Peyer's patch (tissue), 4 donors: ENCODE measurements at regions not wholly inside any gene's neighbourhood (a gene's known extent, or its start where the extent isn't known, plus 50 kb on each side); places are given as distances from the start of the nearest gene placed in this dataset.

Source experiments
- DNase-seq, 3 donors: peaks; one replicate each; pipeline ENCODE4 v3.0.0-alpha.2; 2017 to 2019
- H3K27ac ChIP-seq, 4 donors: fragments of 200-600 bp; sonication (generic); one replicate each; pipeline ENCODE4 v1.5.1; 2016 to 2019
- H3K27me3 ChIP-seq, 2 donors: fragments of 200-600 bp; sonication (generic); one replicate each; pipeline ENCODE4 v1.5.1; 2019
- H3K36me3 ChIP-seq, 3 donors: fragments of 200-600 bp; sonication (generic); one replicate each; pipeline ENCODE4 v1.5.1; 2016 to 2019
- H3K4me1 ChIP-seq, 4 donors: fragments of 200-600 bp; sonication (generic); one replicate each; pipeline ENCODE4 v1.5.1; 2016 to 2019
- H3K4me3 ChIP-seq, 4 donors: fragments of 200-600 bp; sonication (generic); 1 replicate in 3 of 4; 2 replicates in 1 of 4; pipeline ENCODE4 v1.5.1; 2016 to 2019; ENCODE audit warnings: mild to moderate bottlenecking in 1 of 4
- H3K9me3 ChIP-seq, 4 donors: fragments of 200-600 bp; sonication (generic); one replicate each; pipeline ENCODE4 v1.5.1; 2016 to 2019; ENCODE audit warnings: mild to moderate bottlenecking in 1 of 4
- CTCF ChIP-seq, 6 experiments: fragments of 450-650 bp in 4 of 6; fragments of 200-600 bp in 2 of 6; sonication (generic) in 1 of 6; IDR thresholded peaks; one replicate each; pipeline ENCODE4 v1.5.1; 2017 to 2019; ENCODE audit warnings: antibody characterized with exemption in 6 of 6, mild to moderate bottlenecking in 3 of 6, moderate library complexity in 1 of 6
- POLR2A ChIP-seq, 2 donors: fragments of 450-650 bp; IDR thresholded peaks; one replicate each; pipeline ENCODE4 v1.5.1; 2017; ENCODE audit warnings: antibody characterized with exemption in 2 of 2, mild to moderate bottlenecking in 2 of 2, moderate library complexity in 2 of 2

- no peaks in the 10 kb centered on the region for H3K4me1 ChIP-seq
- H3K27me3 ChIP-seq = no peaks in the 10 kb centered on the region
- TF ChIP-seq POLR2A (IDR thresholded peaks at IDR 0.05) (no peak), CTCF (IDR thresholded peaks at IDR 0.05) (no peak)
- no peak for DNase-seq
- no peaks in the 10 kb centered on the region for H3K9me3 ChIP-seq
- H3K4me3 ChIP-seq = no peak overlapping the region
- H3K36me3 ChIP-seq = no peaks in the 10 kb centered on the region
- H3K27ac ChIP-seq = no peak overlapping the region
Observed at GRCh38 chr7:53087274-53087673, 51.8 kb downstream of the POM121L12 start.

- H3K36me3 ChIP-seq = no peaks in the 10 kb centered on the region
- no peak overlapping the region for H3K27ac ChIP-seq
- no peak for DNase-seq
- no peaks in the 10 kb centered on the region for H3K9me3 ChIP-seq
- no peak overlapping the region for H3K4me3 ChIP-seq
- no peaks in the 10 kb centered on the region for H3K4me1 ChIP-seq
- no peak for TF ChIP-seq POLR2A (IDR thresholded peaks at IDR 0.05)
- TF ChIP-seq CTCF (IDR thresholded peaks at IDR 0.05) = no peak
- no peaks in the 10 kb centered on the region for H3K27me3 ChIP-seq
Observed at GRCh38 chr7:53094191-53094590, 58.8 kb downstream of the POM121L12 start.

GRCh38 chr7:53094827-53095226, 59.4 kb downstream of the POM121L12 start:
- no peak for TF ChIP-seq CTCF (IDR thresholded peaks at IDR 0.05)
- Histone ChIP-seq H3K27ac (no peak overlapping the region), H3K36me3 (no peaks in the 10 kb centered on the region), H3K9me3 (no peaks in the 10 kb centered on the region), H3K4me1 (no peaks in the 10 kb centered on the region), H3K4me3 (no peak overlapping the region), H3K27me3 (no peaks in the 10 kb centered on the region)
- DNase-seq = no peak

- TF ChIP-seq CTCF (IDR thresholded peaks at IDR 0.05) (no peak), POLR2A (IDR thresholded peaks at IDR 0.05) (no peak)
- no peaks in the 10 kb centered on the region for H3K9me3 ChIP-seq
- no peak overlapping the region for H3K27ac ChIP-seq
- no peak for DNase-seq
- H3K36me3 ChIP-seq = no peaks in the 10 kb centered on the region
- H3K4me1 ChIP-seq = no peaks in the 10 kb centered on the region
- H3K4me3 ChIP-seq = no peak overlapping the region
- no peaks in the 10 kb centered on the region for H3K27me3 ChIP-seq
Observed at GRCh38 chr7:53095731-53096501, 60.5 kb downstream of the POM121L12 start.

- Histone ChIP-seq H3K27me3 (no peaks in the 10 kb centered on the region), H3K4me3 (no peak overlapping the region), H3K4me1 (no peaks in the 10 kb centered on the region), H3K9me3 (no peaks in the 10 kb centered on the region), H3K27ac (no peak overlapping the region), H3K36me3 (no peaks in the 10 kb centered on the region)
- no peak for DNase-seq
- TF ChIP-seq POLR2A (IDR thresholded peaks at IDR 0.05) = no peak
- no peak for TF ChIP-seq CTCF (IDR thresholded peaks at IDR 0.05)
Observed at GRCh38 chr7:53100091-53100490, 64.7 kb downstream of the POM121L12 start.

- H3K27me3 ChIP-seq = no peaks in the 10 kb centered on the region
- no peaks in the 10 kb centered on the region for H3K4me1 ChIP-seq
- no peak overlapping the region for H3K4me3 ChIP-seq
- no peak for DNase-seq
- H3K36me3 ChIP-seq = no peaks in the 10 kb centered on the region
- TF ChIP-seq POLR2A (IDR thresholded peaks at IDR 0.05) = no peak
- no peak for TF ChIP-seq CTCF (IDR thresholded peaks at IDR 0.05)
- H3K27ac ChIP-seq = no peak overlapping the region
- no peaks in the 10 kb centered on the region for H3K9me3 ChIP-seq
Observed at GRCh38 chr7:53101026-53101425, 65.6 kb downstream of the POM121L12 start.
